ENCODE measurements at regions not wholly inside any gene's neighbourhood (a gene's known extent, or its start where the extent isn't known, plus 50 kb on each side); places are given as distances from the start of the nearest gene placed in this dataset.

GRCh38 chr5:56648460-56649034 is 166.8 kb upstream of the MAP3K1 start:
- TF ChIP-seq CTCF (IDR thresholded peaks at IDR 0.05; ENCODE audit: poor library complexity, severe bottlenecking) (no peak), POLR2AphosphoS5 (IDR thresholded peaks at IDR 0.05) (no peak), EZH2 (IDR thresholded peaks at IDR 0.05; ENCODE audit: borderline replicate concordance, insufficient read depth, low read length, poor library complexity, severe bottlenecking) (no peak)
